H9 (cell line): ENCODE measurements at regions not wholly inside any gene's neighbourhood (a gene's known extent, or its start where the extent isn't known, plus 50 kb on each side); places are given as distances from the start of the nearest gene placed in this dataset.

ENCODE experiments used
- DNase-seq: peaks from one replicate; pipeline ENCODE4 v3.0.0-alpha.2; 2017
- H2AFZ ChIP-seq: one replicate; pipeline ENCODE4 v1.6.1; 2013; ENCODE audit warnings: mild to moderate bottlenecking, low read length, control low read depth, moderate library complexity
- H2AK5ac ChIP-seq: 2 replicates; pipeline ENCODE4 v1.6.1; 2013; ENCODE audit warnings: low read length, control low read depth, mixed read lengths; ENCODE audit not compliant: insufficient read length
- H2BK120ac ChIP-seq: one replicate; pipeline ENCODE4 v1.6.1; 2013; ENCODE audit warnings: low read depth, mild to moderate bottlenecking, low read length, control low read depth, inconsistent platforms; ENCODE audit not compliant: poor library complexity, severe bottlenecking
- H2BK12ac ChIP-seq: 2 replicates; pipeline ENCODE4 v1.6.1; 2013; ENCODE audit warnings: low read length, control low read depth, mixed read lengths, low read depth; ENCODE audit not compliant: insufficient read length
- H2BK15ac ChIP-seq: 2 replicates; pipeline ENCODE4 v1.6.1; 2013; ENCODE audit warnings: low read depth, low read length, control low read depth
- H2BK20ac ChIP-seq: one replicate; pipeline ENCODE4 v1.6.1; 2013; ENCODE audit warnings: low read depth, mild to moderate bottlenecking, low read length, control low read depth, inconsistent platforms; ENCODE audit not compliant: poor library complexity, severe bottlenecking
- H2BK5ac ChIP-seq: 2 replicates; pipeline ENCODE4 v1.6.1; 2013; ENCODE audit warnings: low read length, control low read depth, mixed read lengths; ENCODE audit not compliant: insufficient read length
- H3K14ac ChIP-seq: 2 replicates; pipeline ENCODE4 v1.6.1; 2013; ENCODE audit warnings: low read length, control low read depth; ENCODE audit not compliant: insufficient read depth
- H3K18ac ChIP-seq: 2 replicates; pipeline ENCODE4 v1.6.1; 2013; ENCODE audit warnings: low read depth, mild to moderate bottlenecking, mixed read lengths, low read length, control low read depth; ENCODE audit not compliant: insufficient read length
- H3K23ac ChIP-seq: 2 replicates; pipeline ENCODE4 v1.6.1; 2013; ENCODE audit warnings: low read length, control low read depth, mixed read lengths, low read depth; ENCODE audit not compliant: insufficient read length
- H3K23me2 ChIP-seq: 2 replicates; pipeline ENCODE4 v1.6.1; 2013; ENCODE audit warnings: low read depth, mild to moderate bottlenecking, mixed read lengths, low read length, control low read depth; ENCODE audit not compliant: insufficient read length, poor library complexity, severe bottlenecking
- H3K27ac ChIP-seq: 2 replicates; pipeline ENCODE4 v1.5.1; 2013; ENCODE audit warnings: low read length, control low read depth, mixed read lengths, low read depth; ENCODE audit not compliant: insufficient read length
- H3K27me3 ChIP-seq: 2 replicates; pipeline ENCODE4 v1.6.1; 2013; ENCODE audit warnings: low read length, control low read depth, inconsistent platforms; ENCODE audit not compliant: insufficient read depth
- H3K4ac ChIP-seq: 2 replicates; pipeline ENCODE4 v1.6.1; 2013; ENCODE audit warnings: low read depth, mild to moderate bottlenecking, control low read depth, inconsistent platforms, low read length, moderate library complexity
- H3K4me1 ChIP-seq: 2 replicates; pipeline ENCODE4 v1.6.1; 2013; ENCODE audit warnings: low read length, control low read depth, inconsistent platforms; ENCODE audit not compliant: insufficient read depth
- H3K4me2 ChIP-seq: 2 replicates; pipeline ENCODE4 v1.6.1; 2013; ENCODE audit warnings: low read length, control low read depth, mixed read lengths; ENCODE audit not compliant: insufficient read length, insufficient read depth
- H3K56ac ChIP-seq: 2 replicates; pipeline ENCODE4 v1.6.1; 2013; ENCODE audit warnings: low read depth, mild to moderate bottlenecking, mixed read lengths, low read length, control low read depth; ENCODE audit not compliant: insufficient read length
- H3K79me1 ChIP-seq: 2 replicates; pipeline ENCODE4 v1.6.1; 2013; ENCODE audit warnings: low read depth, mild to moderate bottlenecking, moderate library complexity, low read length, control low read depth, inconsistent platforms; ENCODE audit not compliant: insufficient read depth, poor library complexity, severe bottlenecking
- H3K79me2 ChIP-seq: 2 replicates; pipeline ENCODE4 v1.6.1; 2013; ENCODE audit warnings: low read length, control low read depth, inconsistent platforms; ENCODE audit not compliant: insufficient read depth
- H3K9ac ChIP-seq: 2 replicates; pipeline ENCODE4 v1.6.1; 2013; ENCODE audit warnings: low read length, control low read depth, mixed read lengths; ENCODE audit not compliant: insufficient read length; ENCODE audit errors: extremely low read depth
- H3K9me3 ChIP-seq: one replicate; pipeline ENCODE4 v1.6.1; 2013; ENCODE audit warnings: low read depth, low read length, inconsistent platforms; ENCODE audit not compliant: control insufficient read depth
- H3T11ph ChIP-seq: one replicate; pipeline ENCODE4 v1.6.1; 2013; ENCODE audit warnings: mild to moderate bottlenecking, low read length, control low read depth, inconsistent platforms
- H4K20me1 ChIP-seq: one replicate; pipeline ENCODE4 v1.6.1; 2013; ENCODE audit not compliant: control insufficient read depth, insufficient read length, insufficient read depth
- H4K5ac ChIP-seq: 2 replicates; pipeline ENCODE4 v1.6.1; 2013; ENCODE audit warnings: low read depth, mild to moderate bottlenecking, mixed read lengths, low read length, control low read depth; ENCODE audit not compliant: insufficient read length
- H4K8ac ChIP-seq: replicated peaks from 2 replicates; pipeline ENCODE4 v1.6.1; 2013; ENCODE audit warnings: low read length, control low read depth, mixed read lengths, low read depth; ENCODE audit not compliant: insufficient read length
- H4K91ac ChIP-seq: 2 replicates; pipeline ENCODE4 v1.6.1; 2013; ENCODE audit warnings: low read depth, mild to moderate bottlenecking, moderate library complexity, mixed read lengths, low read length, control low read depth; ENCODE audit not compliant: insufficient read length
- H3K27ac Mint-ChIP-seq, 3 experiments: 2 replicates in 2 of 3; 3 replicates in 1 of 3; pipeline ENCODE4 v1.8.0; 2020 to 2021; ENCODE audit warnings: mixed read lengths in 3 of 3, mild to moderate bottlenecking in 1 of 3, moderate library complexity in 1 of 3
- H3K27me3 Mint-ChIP-seq: 2 replicates; pipeline ENCODE4 v1.8.0; 2021; ENCODE audit warnings: low read depth, mild to moderate bottlenecking, moderate library complexity, mixed read lengths
- H3K36me3 Mint-ChIP-seq, 3 experiments: 2 replicates in 2 of 3; 3 replicates in 1 of 3; pipeline ENCODE4 v1.8.0; 2020 to 2021; ENCODE audit warnings: low read depth in 3 of 3, mixed read lengths in 3 of 3; ENCODE audit not compliant: insufficient read depth in 1 of 3
- H3K4me1 Mint-ChIP-seq, 2 experiments: 2 replicates each; pipeline ENCODE4 v1.8.0; 2020; ENCODE audit warnings: mixed read lengths in 2 of 2
- H3K4me3 Mint-ChIP-seq, 2 experiments: 2 replicates in 1 of 2; 3 replicates in 1 of 2; pipeline ENCODE4 v1.8.0; 2020 to 2021; ENCODE audit warnings: mild to moderate bottlenecking in 2 of 2, mixed read lengths in 2 of 2, moderate library complexity in 1 of 2
- H3K9me3 Mint-ChIP-seq, 2 experiments: 2 replicates in 1 of 2; 3 replicates in 1 of 2; pipeline ENCODE4 v1.8.0; 2020; ENCODE audit warnings: mild to moderate bottlenecking in 2 of 2, mixed read lengths in 2 of 2, moderate library complexity in 1 of 2
- WGBS: extraction: QIAGEN DNeasy Blood & Tissue Kit; methylation state at CpG from one replicate; pipeline ENCODE4 v1.1.7; 2013; ENCODE audit warnings: missing lambda C conversion rate, low lambda C conversion rate, mixed read lengths; ENCODE audit not compliant: insufficient read length; ENCODE audit errors: extremely low coverage; 5-methylcytosine and 5-hydroxymethylcytosine counted together
- TF ChIP-seq, protein P1 (sequence below): fragments of 200-600 bp; sonication (generic); conservative IDR thresholded peaks from 3 replicates; pipeline ENCODE4 v1.8.0; 2021; ENCODE audit warnings: antibody characterized with exemption, mild to moderate bottlenecking

DNA sequence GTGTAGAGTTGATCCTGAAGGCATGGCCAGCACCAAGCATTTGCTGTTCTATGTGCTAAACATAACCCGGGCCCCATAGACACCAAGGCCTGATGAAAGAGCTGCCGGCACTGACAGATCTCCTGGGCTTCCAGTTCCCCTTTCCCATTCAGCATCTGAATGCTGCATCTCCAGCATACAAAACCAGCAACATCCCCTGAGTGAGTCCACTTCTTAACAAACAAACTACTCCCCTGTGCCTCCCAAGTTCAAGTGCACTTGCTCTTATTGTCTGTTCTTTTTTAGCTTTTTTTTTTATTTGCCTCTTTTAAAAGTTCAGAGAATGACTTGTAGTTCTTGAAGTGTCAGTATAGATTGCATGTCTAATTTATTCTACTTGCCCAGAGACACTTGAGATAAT is 156.0 kb downstream of the EDEM1 start:
- no peak overlapping the region for H2AK5ac ChIP-seq
- H3K4me1 ChIP-seq, result no peaks in the 10 kb centered on the region
- no peak overlapping the region for H2BK20ac ChIP-seq
- H3K4ac ChIP-seq, result no peak overlapping the region
- no peaks in the 10 kb centered on the region for H3K23me2 ChIP-seq
- H3T11ph ChIP-seq, result no peak overlapping the region
- no peak overlapping the region for H4K8ac ChIP-seq
- no peak overlapping the region for H3K18ac ChIP-seq
- no peak overlapping the region for H4K91ac ChIP-seq
- TF ChIP-seq, protein P1, sequence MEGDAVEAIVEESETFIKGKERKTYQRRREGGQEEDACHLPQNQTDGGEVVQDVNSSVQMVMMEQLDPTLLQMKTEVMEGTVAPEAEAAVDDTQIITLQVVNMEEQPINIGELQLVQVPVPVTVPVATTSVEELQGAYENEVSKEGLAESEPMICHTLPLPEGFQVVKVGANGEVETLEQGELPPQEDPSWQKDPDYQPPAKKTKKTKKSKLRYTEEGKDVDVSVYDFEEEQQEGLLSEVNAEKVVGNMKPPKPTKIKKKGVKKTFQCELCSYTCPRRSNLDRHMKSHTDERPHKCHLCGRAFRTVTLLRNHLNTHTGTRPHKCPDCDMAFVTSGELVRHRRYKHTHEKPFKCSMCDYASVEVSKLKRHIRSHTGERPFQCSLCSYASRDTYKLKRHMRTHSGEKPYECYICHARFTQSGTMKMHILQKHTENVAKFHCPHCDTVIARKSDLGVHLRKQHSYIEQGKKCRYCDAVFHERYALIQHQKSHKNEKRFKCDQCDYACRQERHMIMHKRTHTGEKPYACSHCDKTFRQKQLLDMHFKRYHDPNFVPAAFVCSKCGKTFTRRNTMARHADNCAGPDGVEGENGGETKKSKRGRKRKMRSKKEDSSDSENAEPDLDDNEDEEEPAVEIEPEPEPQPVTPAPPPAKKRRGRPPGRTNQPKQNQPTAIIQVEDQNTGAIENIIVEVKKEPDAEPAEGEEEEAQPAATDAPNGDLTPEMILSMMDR, result no peak
- no peaks in the 10 kb centered on the region for H3K36me3 Mint-ChIP-seq
- no peak overlapping the region for H3K27ac Mint-ChIP-seq
- no peaks in the 10 kb centered on the region for H3K9me3 ChIP-seq
- H2AFZ ChIP-seq, result no peak overlapping the region
- no peaks in the 10 kb centered on the region for H3K27me3 ChIP-seq
- no CpG with 5 or more reads among the region's 2 CpGs for WGBS
- H3K27me3 Mint-ChIP-seq, result peaks cover 31% of the 10 kb centered on the region
- H3K14ac ChIP-seq, result no peak overlapping the region
- H4K5ac ChIP-seq, result no peak overlapping the region
- H4K20me1 ChIP-seq, result no peaks in the 10 kb centered on the region
- no peaks in the 10 kb centered on the region for H3K9me3 Mint-ChIP-seq
- H3K79me2 ChIP-seq, result no peaks in the 10 kb centered on the region
- H3K27ac ChIP-seq, result no peak overlapping the region
- no peak overlapping the region for H3K4me2 ChIP-seq
- H3K23ac ChIP-seq, result no peak overlapping the region
- no peak overlapping the region for H3K4me3 Mint-ChIP-seq
- no peak overlapping the region for H2BK15ac ChIP-seq
- no peak overlapping the region for H2BK5ac ChIP-seq
- H3K79me1 ChIP-seq, result no peaks in the 10 kb centered on the region
- no peak overlapping the region for H2BK120ac ChIP-seq
- peaks cover 11 to 13% of the 10 kb centered on the region in 2 experiments for H3K4me1 Mint-ChIP-seq
- H3K9ac ChIP-seq, result no peak overlapping the region
- DNase-seq, result no peak
- H3K56ac ChIP-seq, result no peak overlapping the region
- no peak overlapping the region for H2BK12ac ChIP-seq
